Gastroesophageal sphincter (tissue), 4 donors: ENCODE measurements at regions not wholly inside any gene's neighbourhood (a gene's known extent, or its start where the extent isn't known, plus 50 kb on each side); places are given as distances from the start of the nearest gene placed in this dataset.
"Not testable (repeated sequence)": the region's sequence is repeated elsewhere in the genome, so short reads cannot be mapped to it uniquely, and the experiment has no call there.

Source experiments
- ATAC-seq: fragments of 150-250 bp; one replicate; pipeline ENCODE4 v1.9.1; 2016; ENCODE audit warnings: mild to moderate bottlenecking, moderate library complexity
- H3K27ac ChIP-seq, 4 donors: fragments of 200-600 bp; sonication (generic) in 3 of 4; 1 replicate in 3 of 4; 2 replicates in 1 of 4; pipeline ENCODE4 v1.5.1; 2016 to 2019
- H3K27me3 ChIP-seq: fragments of 200-600 bp; sonication (generic); one replicate; pipeline ENCODE4 v1.5.1; 2019
- H3K36me3 ChIP-seq, 2 donors: fragments of 200-600 bp; sonication (generic); one replicate each; pipeline ENCODE4 v1.5.1; 2019; ENCODE audit warnings: control low read depth in 1 of 2
- H3K4me1 ChIP-seq, 3 donors: fragments of 200-600 bp; sonication (generic); 1 replicate in 2 of 3; 2 replicates in 1 of 3; pipeline ENCODE4 v1.5.1; 2016 to 2019; ENCODE audit warnings: control low read depth in 2 of 3
- H3K4me3 ChIP-seq, 2 donors: fragments of 200-600 bp; sonication (generic); one replicate each; pipeline ENCODE4 v1.5.1; 2019; ENCODE audit warnings: mild to moderate bottlenecking in 1 of 2, moderate library complexity in 1 of 2
- H3K9me3 ChIP-seq, 3 donors: fragments of 200-600 bp; sonication (generic); one replicate each; pipeline ENCODE4 v1.5.1; 2017 to 2019; ENCODE audit warnings: control low read depth in 2 of 3
- CTCF ChIP-seq, 4 experiments: fragments of 200-600 bp in 2 of 4; fragments of 450-650 bp in 2 of 4; sonication (generic) in 1 of 4; IDR thresholded peaks; one replicate each; pipeline ENCODE4 v1.5.1; 2017 to 2019; ENCODE audit warnings: antibody characterized with exemption in 4 of 4, mild to moderate bottlenecking in 2 of 4, moderate library complexity in 2 of 4
- EP300 ChIP-seq: sonication (generic); formaldehyde crosslinking; IDR thresholded peaks from one replicate; pipeline ENCODE4 v1.6.1; 2017; ENCODE audit warnings: antibody characterized with exemption, mild to moderate bottlenecking
- POLR2A ChIP-seq, 2 donors: fragments of 450-650 bp; IDR thresholded peaks; one replicate each; pipeline ENCODE4 v1.6.1; 2017; ENCODE audit warnings: antibody characterized with exemption in 2 of 2, mild to moderate bottlenecking in 2 of 2, moderate library complexity in 1 of 2
- POLR2AphosphoS5 ChIP-seq: sonication (generic); formaldehyde crosslinking; IDR thresholded peaks from one replicate; pipeline ENCODE4 v1.6.1; 2017; ENCODE audit warnings: antibody characterized with exemption
- WGBS, 2 donors: methylation state at CpG; one replicate each; pipeline ENCODE4 v1.1.5; 2018; ENCODE audit warnings: low coverage in 1 of 2; 5-methylcytosine and 5-hydroxymethylcytosine counted together

DNA sequence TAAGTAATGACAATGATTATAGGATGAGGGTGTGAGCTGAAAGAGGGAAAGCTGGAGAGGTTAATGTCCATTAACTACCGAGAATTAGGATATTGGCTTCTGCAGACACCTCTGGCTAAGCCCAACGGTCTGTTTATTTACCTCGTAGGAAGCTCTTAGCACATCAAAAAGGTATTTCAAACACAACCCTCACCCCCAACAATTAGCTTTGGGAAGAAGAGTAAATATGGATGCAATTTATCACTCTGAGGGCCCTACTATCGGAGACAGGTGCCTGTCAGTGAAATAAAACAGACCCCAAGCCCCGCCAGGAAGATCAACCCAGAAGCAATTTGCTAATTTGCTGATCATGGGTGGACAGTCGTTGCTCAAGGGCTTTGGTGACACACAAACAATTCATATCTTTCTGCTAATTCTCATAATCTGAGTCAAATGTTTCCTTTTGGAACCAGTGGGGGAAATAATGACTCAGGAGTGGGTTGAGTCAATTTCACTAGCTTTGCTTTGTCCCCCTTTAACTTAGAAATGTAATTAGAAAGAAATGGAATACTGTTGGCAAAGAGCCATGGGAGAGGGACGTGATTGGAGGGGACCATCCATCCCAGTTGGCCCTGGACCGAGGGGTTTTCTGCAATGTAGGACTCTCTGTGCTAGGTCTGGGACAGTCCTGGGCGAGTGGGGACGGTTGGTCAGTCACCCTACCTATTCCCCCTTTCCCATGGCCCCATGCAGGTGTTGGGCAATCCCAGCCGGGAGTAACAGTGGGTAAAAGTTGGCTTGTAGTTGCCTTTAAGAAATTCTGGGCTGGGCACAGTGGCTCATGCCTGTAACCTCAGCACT is 99.1 kb upstream of the MED13L start:
- H3K4me1 ChIP-seq: peaks cover 0 to 13% (median 1%) of the 10 kb centered on the region in 3 donors
- H3K9me3 ChIP-seq: no peaks in the 10 kb centered on the region
- H3K4me3 ChIP-seq: no peak overlapping the region
- no peak overlapping the region for H3K27ac ChIP-seq
- 52% methylated on average over 9 to 10 of the region's 11 CpGs for WGBS, 2 donors
- TF ChIP-seq EP300 (no peak), POLR2AphosphoS5 (peak; percentile 52), POLR2A (IDR thresholded peaks at IDR 0.05) (no peak), CTCF (IDR thresholded peaks at IDR 0.05) (no peak)
- no peaks in the 10 kb centered on the region for H3K36me3 ChIP-seq
- H3K27me3 ChIP-seq: no peaks in the 10 kb centered on the region
- peak; percentile 29 for ATAC-seq

DNA sequence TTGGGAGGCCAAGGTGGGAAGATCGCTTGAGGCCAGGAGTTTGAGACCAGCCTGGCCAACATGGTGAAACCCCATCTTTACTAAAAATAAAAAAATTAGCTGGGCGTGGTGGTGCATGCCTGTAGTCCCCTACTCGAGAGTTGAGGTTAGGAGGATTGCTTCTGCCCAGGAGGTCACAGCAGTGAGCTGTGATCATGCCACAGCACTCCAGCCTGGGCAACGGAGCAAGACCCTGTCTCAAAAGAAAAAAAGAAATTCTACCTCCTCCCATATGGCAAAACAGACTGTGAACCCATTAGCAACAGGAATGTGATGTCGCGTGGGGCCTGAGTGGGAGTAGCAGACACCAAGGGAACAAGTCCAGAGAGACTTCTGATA is 99.7 kb upstream of the MED13L start:
- not testable (repeated sequence) for H3K36me3 ChIP-seq, H3K27me3 ChIP-seq, H3K27ac ChIP-seq, H3K9me3 ChIP-seq, H3K4me3 ChIP-seq, ATAC-seq
- WGBS, 2 donors: 82 to 100% methylated on average over 2 to 5 of the region's 6 CpGs
- H3K4me1 ChIP-seq: peaks cover 0 to 19% (median 6%) of the 10 kb centered on the region in 3 donors

DNA sequence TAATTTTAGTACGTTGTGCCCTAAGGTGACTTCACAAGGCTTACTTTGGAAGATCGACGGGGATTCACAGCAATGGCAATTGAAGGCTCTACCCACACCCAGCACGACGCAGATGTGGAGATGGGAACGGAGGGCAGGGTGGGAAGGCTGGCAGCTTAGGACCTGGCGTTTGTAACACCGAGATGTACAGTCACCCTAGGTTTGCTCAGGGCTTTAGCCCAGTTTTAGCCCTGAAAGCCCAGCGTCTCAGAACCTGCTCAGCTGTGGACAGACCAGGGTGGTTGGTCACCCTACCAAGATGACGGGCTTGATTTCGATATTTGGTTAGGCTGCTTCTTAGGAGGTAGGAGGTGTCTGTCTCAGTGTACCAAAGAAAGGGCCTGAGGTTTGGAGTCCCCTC is 100.5 kb upstream of the MED13L start:
- ATAC-seq: no peak
- peaks cover 0 to 23% (median 14%) of the 10 kb centered on the region in 3 donors for H3K4me1 ChIP-seq
- no peak overlapping the region for H3K4me3 ChIP-seq
- no peaks in the 10 kb centered on the region for H3K27me3 ChIP-seq
- no peaks in the 10 kb centered on the region for H3K9me3 ChIP-seq
- H3K27ac ChIP-seq: no peak overlapping the region
- H3K36me3 ChIP-seq: no peaks in the 10 kb centered on the region
- 83 to 90% methylated on average over 2 to 5 of the region's 11 CpGs for WGBS, 2 donors
- TF ChIP-seq CTCF (IDR thresholded peaks at IDR 0.05) (no peak), EP300 (no peak)

DNA sequence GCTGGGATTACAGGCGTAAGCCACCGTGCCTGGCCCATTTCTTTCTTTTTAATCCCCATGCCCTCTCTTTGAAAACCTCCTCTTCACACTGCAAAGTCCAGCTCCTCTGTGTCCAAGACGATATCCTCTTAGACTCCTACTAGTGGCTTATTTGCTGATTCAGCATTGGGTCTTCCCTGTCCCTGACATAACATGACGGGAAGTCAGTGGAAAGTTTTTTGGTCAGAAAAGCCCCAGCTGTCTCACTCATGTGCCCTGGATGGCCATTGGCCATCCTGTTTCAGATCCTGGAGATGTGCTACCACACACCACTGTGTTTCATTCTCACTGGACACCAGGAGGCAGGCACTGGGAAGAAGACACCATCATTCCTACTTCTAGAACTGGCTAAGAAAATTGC is 102.6 kb upstream of the MED13L start:
- ATAC-seq: no peak
- 81% methylated on average over 3 to 4 of the region's 4 CpGs for WGBS, 2 donors
- TF ChIP-seq POLR2A (IDR thresholded peaks at IDR 0.05) (no peak), EP300 (no peak), POLR2AphosphoS5 (no peak), CTCF (IDR thresholded peaks at IDR 0.05) (no peak)
- Histone ChIP-seq H3K27me3 (no peaks in the 10 kb centered on the region), H3K27ac (no peak overlapping the region), H3K4me3 (no peak overlapping the region), H3K9me3 (no peaks in the 10 kb centered on the region), H3K36me3 (no peaks in the 10 kb centered on the region), H3K4me1 (peaks cover 0 to 26% (median 19%) of the 10 kb centered on the region in 3 donors)

DNA sequence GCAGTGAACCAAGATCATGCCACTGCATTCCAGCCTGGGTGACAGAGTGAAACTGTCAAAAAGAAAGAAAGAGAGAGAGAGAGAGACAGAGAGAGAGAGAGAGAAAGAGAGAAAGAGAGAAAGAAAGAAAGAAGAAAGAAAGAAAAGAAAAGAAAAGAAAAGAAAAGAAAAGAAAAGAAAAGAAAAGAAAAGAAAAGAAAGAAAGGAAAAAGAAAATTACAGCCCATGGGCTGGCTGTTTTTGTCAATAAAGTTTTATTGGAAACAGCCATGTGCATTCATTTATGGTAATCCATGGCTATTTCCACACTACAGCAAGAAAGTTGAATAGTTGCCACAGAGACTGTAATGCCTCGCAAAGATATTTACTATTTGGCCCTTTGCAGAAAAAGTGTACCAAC is 103.2 kb upstream of the MED13L start:
- not testable (repeated sequence) for H3K27me3 ChIP-seq, H3K9me3 ChIP-seq, H3K36me3 ChIP-seq, H3K27ac ChIP-seq, H3K4me3 ChIP-seq, ATAC-seq
- H3K4me1 ChIP-seq: peaks cover 0 to 26% (median 19%) of the 10 kb centered on the region in 3 donors
- WGBS, 2 donors: 86 to 91% methylated on average over 1 of the region's 1 CpG

GRCh38 chr12:116381240-116381743 is 103.8 kb upstream of the MED13L start:
- Histone ChIP-seq H3K4me1 (peaks cover 0 to 26% (median 19%) of the 10 kb centered on the region in 3 donors), H3K9me3 (no peaks in the 10 kb centered on the region), H3K27ac (peak overlapping the region in 1 of 4 donors; percentile 44), H3K27me3 (no peaks in the 10 kb centered on the region), H3K36me3 (no peaks in the 10 kb centered on the region), H3K4me3 (no peak overlapping the region)
- WGBS, 2 donors: 76 to 86% methylated on average over 8 to 10 of the region's 14 CpGs
- no peak for ATAC-seq
- TF ChIP-seq POLR2A (IDR thresholded peaks at IDR 0.05) (no peak), EP300 (no peak), CTCF (IDR thresholded peaks at IDR 0.05) (no peak), POLR2AphosphoS5 (no peak)
